GM21737 (cell line): ENCODE measurements at regions not wholly inside any gene's neighbourhood (a gene's known extent, or its start where the extent isn't known, plus 50 kb on each side); places are given as distances from the start of the nearest gene placed in this dataset.
"Not testable (repeated sequence)": the region's sequence is repeated elsewhere in the genome, so short reads cannot be mapped to it uniquely, and the experiment has no call there.

ENCODE experiments used
- ATAC-seq: cut with Tn5 transposase; IDR thresholded peaks from one replicate; pipeline ENCODE4 v1.9.1; 2021; ENCODE audit warnings: mild to moderate bottlenecking, moderate library complexity; ENCODE audit not compliant: unreplicated experiment

DNA sequence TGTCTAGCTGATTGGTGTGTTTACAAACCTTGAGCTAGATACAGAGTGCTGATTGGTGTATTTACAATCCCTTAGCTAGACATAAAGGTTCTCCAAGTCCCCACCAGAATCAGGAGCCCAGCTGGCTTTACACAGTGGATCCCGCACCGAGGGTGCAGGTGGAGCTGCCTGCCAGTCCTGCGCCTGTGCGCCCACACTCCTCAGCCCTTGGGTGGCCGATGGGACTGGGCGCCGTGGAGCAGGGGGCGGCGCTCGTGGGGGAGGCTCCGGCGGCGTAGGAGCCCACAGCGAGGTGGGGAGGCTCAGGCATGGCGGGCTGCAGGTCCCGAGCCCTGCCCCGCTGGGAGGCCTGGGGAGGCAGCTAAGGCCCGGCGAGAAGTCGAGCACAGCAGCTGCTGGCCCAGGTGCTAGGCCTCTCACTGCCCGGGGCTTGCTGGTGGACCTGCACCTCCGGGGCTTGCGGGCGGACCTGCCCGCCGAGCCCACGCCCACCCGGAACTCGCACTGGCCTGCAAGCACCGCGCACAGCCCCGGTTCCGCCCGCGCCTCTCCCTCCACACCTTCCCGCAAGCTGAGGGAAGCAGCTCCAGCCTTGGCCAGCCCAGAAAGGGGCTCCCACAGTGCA, 51.0 kb upstream of the CDYL start:
- not testable (repeated sequence) for ATAC-seq

DNA sequence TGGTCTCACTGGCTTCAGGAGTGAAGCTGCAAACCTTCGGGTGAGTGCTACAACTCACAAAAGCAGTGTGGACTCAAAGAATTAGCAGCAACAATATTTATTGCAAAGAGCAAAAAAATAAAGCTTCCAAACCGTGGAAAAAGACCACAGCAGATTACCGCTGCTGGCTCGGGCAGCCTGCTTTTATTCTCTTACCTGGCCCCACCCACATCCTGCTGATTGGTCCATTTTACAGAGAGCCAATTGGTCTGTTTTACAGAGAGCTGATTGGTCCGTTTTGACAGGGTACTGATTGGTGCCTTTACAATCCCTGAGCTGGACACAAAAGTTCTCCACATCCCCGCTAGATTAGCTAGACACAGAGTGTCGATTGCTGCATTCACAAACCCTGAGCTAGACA, 51.5 kb upstream of the CDYL start:
- not testable (repeated sequence) for ATAC-seq

- ATAC-seq: no peak
Measured at GRCh38 chr6:4723383-4723782, 52.8 kb upstream of the CDYL start.

- not testable (repeated sequence) for ATAC-seq
Measured at GRCh38 chr6:4721368-4721767, 54.8 kb upstream of the CDYL start.

- ATAC-seq: no peak
Measured at GRCh38 chr6:4719491-4719890, 56.7 kb upstream of the CDYL start.

DNA sequence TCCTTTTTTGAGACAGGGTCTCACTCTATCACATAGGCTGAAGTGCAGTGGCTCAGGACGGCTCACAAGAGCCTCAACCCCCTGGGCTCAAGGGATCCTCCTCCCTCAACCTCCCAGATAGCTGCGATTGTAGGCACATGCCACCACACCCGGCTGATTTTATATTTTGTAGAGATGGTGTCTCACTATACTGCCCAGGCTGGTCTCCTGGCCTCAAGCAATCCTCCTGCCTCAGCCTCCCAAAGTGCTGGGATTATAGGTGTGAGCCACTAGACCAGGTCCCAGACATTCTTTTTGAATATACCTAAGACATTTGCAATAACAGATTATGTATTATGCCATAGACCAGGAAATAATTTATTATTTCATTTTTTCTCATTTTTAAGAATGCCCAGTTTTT, 58.3 kb upstream of the CDYL start:
- ATAC-seq: no peak

- ATAC-seq: no peak
Measured at GRCh38 chr6:4717124-4717523, 59.1 kb upstream of the CDYL start.

GRCh38 chr6:4714961-4715501, 61.2 kb upstream of the CDYL start:
- no peak for ATAC-seq

DNA sequence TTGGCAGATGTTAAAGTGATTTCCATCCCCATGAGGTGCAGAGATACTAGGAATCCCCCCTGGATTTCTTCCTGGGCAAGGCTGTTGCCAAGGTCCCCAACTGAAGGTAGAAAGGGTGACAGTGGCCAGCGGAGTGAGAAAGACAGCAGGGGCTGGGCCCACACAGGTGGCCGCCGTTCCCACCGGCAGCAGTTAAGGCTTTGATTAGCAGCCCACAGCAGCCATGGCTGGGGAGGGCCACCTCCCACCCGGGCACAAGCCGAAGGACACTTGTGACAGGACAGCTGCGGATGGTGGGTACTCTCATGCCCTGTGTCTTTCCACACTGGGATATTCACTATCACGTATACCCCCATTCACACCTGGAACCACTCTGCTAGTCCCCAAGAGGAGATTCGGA, 63.9 kb upstream of the CDYL start:
- no peak for ATAC-seq

DNA sequence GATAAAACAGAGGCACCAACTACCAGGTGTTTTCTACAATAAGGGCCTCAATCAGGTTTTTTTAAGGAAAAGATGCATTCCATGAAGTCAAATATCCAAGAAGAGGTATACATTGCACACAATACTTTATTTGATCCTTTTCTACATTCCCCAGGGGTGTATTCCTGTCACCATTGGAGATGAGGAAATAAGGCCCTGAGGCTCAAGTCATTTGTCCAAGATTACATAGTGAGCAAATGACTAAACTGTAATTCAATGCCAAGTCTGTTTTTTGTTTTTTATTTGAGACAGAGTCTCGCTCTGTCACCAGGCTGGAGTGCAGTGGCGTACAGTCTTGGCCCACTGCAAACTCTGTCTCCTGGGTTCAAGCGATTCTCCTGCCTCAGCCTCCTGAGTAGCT, 69.2 kb upstream of the CDYL start:
- no peak for ATAC-seq

- ATAC-seq: no peak
Measured at GRCh38 chr6:4705809-4706208, 70.4 kb upstream of the CDYL start.

GRCh38 chr6:4703382-4703781, 72.8 kb upstream of the CDYL start:
- no peak for ATAC-seq

DNA sequence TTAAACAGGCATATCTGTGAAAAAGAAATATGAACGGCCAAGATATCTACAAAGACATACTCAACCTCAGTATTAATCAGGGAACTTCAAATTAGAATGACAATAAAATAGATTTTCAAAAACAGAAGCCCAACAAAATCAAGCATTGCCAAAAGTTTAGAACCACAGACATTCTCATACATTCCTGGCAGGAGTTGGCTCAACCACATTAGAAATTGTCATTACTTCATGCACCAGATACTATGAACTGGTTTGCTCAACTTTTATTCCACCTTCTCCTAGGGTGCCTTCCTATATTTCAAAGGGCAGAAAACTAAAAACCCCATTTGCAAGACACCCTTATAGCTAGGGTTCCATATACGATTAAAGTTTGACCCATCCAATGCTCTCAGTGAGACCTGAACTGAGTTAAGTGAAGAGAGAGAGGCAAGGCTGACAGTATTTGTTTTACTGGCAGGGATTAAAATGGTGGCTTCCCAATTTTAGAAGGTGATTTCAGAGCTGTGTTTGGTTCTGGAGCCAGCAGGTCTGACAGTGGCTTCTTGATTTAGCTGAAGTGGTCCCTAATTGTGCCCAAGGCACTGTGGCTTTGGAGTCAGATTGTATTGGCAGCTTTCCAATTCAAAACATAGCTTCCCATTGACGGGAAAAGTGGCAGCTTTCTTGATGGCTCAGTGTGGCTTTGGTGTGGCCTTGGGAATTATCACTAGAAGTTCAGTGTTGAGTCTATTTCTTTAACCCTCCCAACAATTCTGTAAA, 77.1 kb upstream of the CDYL start:
- no peak for ATAC-seq

GRCh38 chr6:4693173-4693970, 82.8 kb upstream of the CDYL start:
- ATAC-seq: no peak

GRCh38 chr6:4692664-4693063, 83.5 kb upstream of the CDYL start:
- ATAC-seq: no peak

DNA sequence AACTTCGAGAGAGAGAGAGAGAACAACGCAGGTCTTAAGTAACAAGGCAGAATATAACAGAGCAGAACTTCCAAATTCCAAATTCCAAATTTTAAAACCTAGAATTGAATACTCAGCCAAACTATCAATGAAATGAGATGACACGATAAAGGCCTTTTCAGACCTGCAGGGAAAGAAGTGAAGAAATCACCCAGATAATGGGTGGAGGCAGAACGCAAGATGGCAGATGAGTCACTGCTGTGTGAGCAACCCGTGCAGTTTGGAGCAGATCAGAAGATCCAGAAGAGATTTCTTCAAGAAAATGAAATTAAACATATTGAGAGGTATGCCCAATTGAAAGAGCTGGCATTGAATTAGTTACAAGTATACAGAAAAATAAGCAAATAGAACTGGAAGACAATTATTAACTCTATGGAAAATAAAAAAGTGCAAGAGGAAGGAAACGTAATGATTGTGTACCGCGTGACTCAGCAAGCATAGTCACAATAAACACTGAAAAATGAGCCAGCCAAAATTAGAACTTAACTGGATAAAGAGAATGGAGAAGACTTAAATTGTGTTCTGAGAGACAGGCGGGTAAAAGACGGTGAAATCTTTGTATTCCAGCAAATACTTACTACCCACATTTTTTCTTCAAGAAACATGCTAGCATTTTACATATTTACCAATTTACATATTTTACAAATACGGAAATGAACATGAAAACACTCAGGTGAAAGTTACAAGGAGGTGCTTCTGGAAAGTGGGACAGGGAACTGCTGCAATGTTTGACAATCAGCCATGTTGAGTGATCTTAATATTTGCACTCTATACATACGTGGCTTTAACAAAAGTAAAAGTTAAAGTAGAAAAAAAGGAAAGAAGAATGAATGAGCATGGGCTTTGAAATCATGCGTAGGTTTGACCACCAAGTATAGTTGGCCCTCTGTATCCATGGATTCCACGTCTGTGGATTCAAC, 87.9 kb upstream of the CDYL start:
- no peak for ATAC-seq

DNA sequence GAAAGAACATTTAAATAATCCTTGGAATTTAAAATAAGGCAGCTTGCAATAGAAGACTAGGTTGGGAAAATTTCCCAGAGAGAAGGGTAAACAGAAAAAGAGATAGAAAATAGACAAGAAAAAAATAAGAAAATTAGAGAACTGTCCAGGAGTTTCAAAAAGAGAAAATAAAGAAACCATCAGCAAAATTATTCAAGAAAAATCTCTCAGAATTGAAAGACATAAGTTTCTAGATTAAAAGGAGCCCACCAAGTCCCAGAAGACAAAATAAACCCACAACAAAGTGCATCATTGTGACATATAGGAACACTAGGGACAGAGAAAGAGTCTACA, 88.6 kb upstream of the CDYL start:
- no peak for ATAC-seq

- ATAC-seq: no peak
Measured at GRCh38 chr6:4682431-4683097, 93.6 kb upstream of the CDYL start.

- no peak for ATAC-seq
Measured at GRCh38 chr6:4678506-4679300, 97.5 kb upstream of the CDYL start.

GRCh38 chr6:4677751-4678065, 98.5 kb upstream of the CDYL start:
- ATAC-seq: no peak
